GM23338 (cell line): ENCODE measurements at regions not wholly inside any gene's neighbourhood (a gene's known extent, or its start where the extent isn't known, plus 50 kb on each side); places are given as distances from the start of the nearest gene placed in this dataset.

ENCODE experiments used
- ATAC-seq: fragments of 200-7000 bp; cut with Tn5 transposase; 3 replicates; pipeline ENCODE4 v1.9.1; 2020
- DNase-seq: peaks from one replicate; pipeline ENCODE4 v3.0.0-alpha.2; 2015; ENCODE audit warnings: low spot score
- H2AFZ ChIP-seq: fragments of 200-600 bp; sonication (generic); 2 replicates; pipeline ENCODE4 v1.8.0; 2016; ENCODE audit warnings: antibody characterized with exemption, mild to moderate bottlenecking, moderate library complexity
- H3F3A ChIP-seq: fragments of 200-600 bp; sonication (generic); replicated peaks from 2 replicates; pipeline ENCODE4 v1.8.0; 2017; ENCODE audit warnings: antibody characterized with exemption, mixed run types, low read depth
- H3K27ac ChIP-seq: fragments of 200-600 bp; sonication (generic); 2 replicates; pipeline ENCODE4 v1.6.1; 2016; ENCODE audit warnings: low read depth
- H3K27me3 ChIP-seq: fragments of 200-600 bp; sonication (generic); 2 replicates; pipeline ENCODE4 v1.8.0; 2016; ENCODE audit warnings: mild to moderate bottlenecking, mixed run types, moderate library complexity; ENCODE audit not compliant: insufficient read depth
- H3K36me3 ChIP-seq: fragments of 200-600 bp; sonication (generic); 2 replicates; pipeline ENCODE4 v1.8.0; 2016; ENCODE audit warnings: mild to moderate bottlenecking; ENCODE audit not compliant: insufficient read depth
- H3K4me1 ChIP-seq: fragments of 200-600 bp; sonication (generic); 2 replicates; pipeline ENCODE4 v1.8.0; 2016; ENCODE audit warnings: mild to moderate bottlenecking, moderate library complexity; ENCODE audit not compliant: insufficient read depth
- H3K4me2 ChIP-seq: fragments of 200-600 bp; sonication (generic); 2 replicates; pipeline ENCODE4 v1.7.1; 2017; ENCODE audit warnings: mixed run types
- H3K4me3 ChIP-seq: fragments of 200-600 bp; sonication (generic); 2 replicates; pipeline ENCODE4 v1.6.1; 2016; ENCODE audit warnings: mixed run types
- H3K79me2 ChIP-seq: fragments of 200-600 bp; sonication (generic); replicated peaks from 2 replicates; pipeline ENCODE4 v1.8.0; 2017; ENCODE audit warnings: mild to moderate bottlenecking; ENCODE audit not compliant: insufficient read depth
- H3K9me2 ChIP-seq: fragments of 200-600 bp; sonication (generic); 2 replicates; pipeline ENCODE4 v1.8.0; 2017; ENCODE audit not compliant: insufficient read depth
- H4K20me1 ChIP-seq: fragments of 200-600 bp; sonication (generic); replicated peaks from 2 replicates; pipeline ENCODE4 v1.8.0; 2017; ENCODE audit warnings: mild to moderate bottlenecking; ENCODE audit not compliant: insufficient read depth
- H3K27ac Mint-ChIP-seq: 2 replicates; pipeline ENCODE4 v1.8.0; 2020; ENCODE audit warnings: inconsistent platforms, mild to moderate bottlenecking, moderate library complexity, mixed read lengths
- H3K27me3 Mint-ChIP-seq: 3 replicates; pipeline ENCODE4 v1.8.0; 2022; ENCODE audit warnings: low read depth, mild to moderate bottlenecking, moderate library complexity, mixed read lengths, inconsistent platforms; ENCODE audit not compliant: insufficient read depth, poor library complexity
- H3K36me3 Mint-ChIP-seq: 3 replicates; pipeline ENCODE4 v1.8.0; 2021; ENCODE audit warnings: low read depth, mild to moderate bottlenecking, inconsistent platforms, moderate library complexity, mixed read lengths
- H3K4me1 Mint-ChIP-seq: 3 replicates; pipeline ENCODE4 v1.8.0; 2020; ENCODE audit warnings: mild to moderate bottlenecking, inconsistent platforms, mixed read lengths
- H3K4me3 Mint-ChIP-seq: 3 replicates; pipeline ENCODE4 v1.8.0; 2021; ENCODE audit warnings: moderate library complexity, mild to moderate bottlenecking, inconsistent platforms, mixed read lengths
- H3K9me3 Mint-ChIP-seq: 3 replicates; pipeline ENCODE4 v1.8.0; 2020; ENCODE audit warnings: moderate library complexity, mild to moderate bottlenecking, inconsistent platforms, mixed read lengths
- CREB1 ChIP-seq: fragments of 250-450 bp; sonication (Bioruptor Pico); IDR thresholded peaks from 2 replicates; pipeline ENCODE4 v1.5.0; 2020; ENCODE audit warnings: low read depth, mild to moderate bottlenecking, moderate library complexity
- EZH2 ChIP-seq: fragments of 200-600 bp; sonication (generic); IDR thresholded peaks from one replicate; pipeline ENCODE4 v1.8.0; 2017; ENCODE audit warnings: antibody characterized with exemption, mild to moderate bottlenecking, low read depth; ENCODE audit not compliant: unreplicated experiment
- EZH2phosphoT487 ChIP-seq: fragments of 200-600 bp; sonication (generic); IDR thresholded peaks from one replicate; pipeline ENCODE4 v1.8.1; 2018; ENCODE audit warnings: antibody characterized with exemption; ENCODE audit not compliant: unreplicated experiment
- JUNB ChIP-seq: IDR thresholded peaks from one replicate; pipeline ENCODE4 v1.6.1; 2016; ENCODE audit warnings: antibody characterized with exemption; ENCODE audit not compliant: unreplicated experiment
- NANOG ChIP-seq: IDR thresholded peaks from 2 replicates; pipeline ENCODE4 v1.6.1; 2016; ENCODE audit warnings: antibody characterized with exemption, borderline replicate concordance
- POLR2AphosphoS5 ChIP-seq: IDR thresholded peaks from 2 replicates; pipeline ENCODE4 v1.6.1; 2016; ENCODE audit warnings: antibody characterized with exemption, low read depth
- STAT1 ChIP-seq: IDR thresholded peaks from one replicate; pipeline ENCODE4 v1.6.1; 2016; ENCODE audit warnings: antibody characterized with exemption; ENCODE audit not compliant: unreplicated experiment
- ZNF114 ChIP-seq: fragments of 250-450 bp; sonication (Bioruptor Pico); IDR thresholded peaks from 2 replicates; pipeline ENCODE4 v1.5.0; 2020; ENCODE audit warnings: mild to moderate bottlenecking, moderate library complexity
- ZNF331 ChIP-seq: fragments of 250-450 bp; sonication (Bioruptor Pico); IDR thresholded peaks from 2 replicates; pipeline ENCODE4 v1.5.0; 2020; ENCODE audit warnings: low read depth, mild to moderate bottlenecking, moderate library complexity
- TF ChIP-seq, protein P1 (sequence below): IDR thresholded peaks from one replicate; pipeline ENCODE4 v1.6.1; 2018; ENCODE audit warnings: antibody characterized with exemption; ENCODE audit not compliant: unreplicated experiment
- TF ChIP-seq, protein P2 (sequence below): IDR thresholded peaks from 2 replicates; pipeline ENCODE4 v1.6.1; 2016; ENCODE audit warnings: antibody characterized with exemption
- TF ChIP-seq, protein P3 (sequence below), 2 experiments: fragments of 200-600 bp in 1 of 2; sonication (generic) in 1 of 2; conservative IDR thresholded peaks; 2 replicates each; pipeline versions ENCODE4 v1.5.1 to v1.6.1; 2016 to 2017; ENCODE audit warnings: antibody characterized with exemption in 2 of 2, low read depth in 2 of 2, mild to moderate bottlenecking in 2 of 2, moderate library complexity in 1 of 2
- TF ChIP-seq, protein P4 (sequence below): fragments of 250-450 bp; sonication (Bioruptor Pico); IDR thresholded peaks from 2 replicates; pipeline ENCODE4 v1.5.0; 2020; ENCODE audit warnings: mild to moderate bottlenecking, moderate library complexity

DNA sequence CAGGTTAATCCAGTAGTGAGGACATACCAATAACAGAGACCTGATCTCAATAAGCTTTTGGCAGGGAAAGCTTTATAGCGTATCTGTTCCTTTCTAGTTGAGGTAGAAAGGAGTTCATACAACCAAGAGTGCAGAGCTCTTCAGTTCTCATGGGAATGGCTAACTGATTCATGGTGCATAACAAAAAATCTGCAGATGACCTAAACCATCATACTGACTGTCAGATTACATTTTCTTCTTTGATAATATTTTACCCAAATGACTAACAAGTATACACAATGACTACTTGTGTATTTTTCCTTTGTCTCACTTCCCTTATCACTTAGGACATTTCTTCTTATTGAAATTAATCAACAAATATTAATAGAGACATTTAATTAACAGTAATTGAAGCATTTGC lies 140.0 kb upstream of the SERTAD2 start (continued):
- no peak for TF ChIP-seq ZNF114 (CRISPR knock-in tag)
- no peak for TF ChIP-seq POLR2AphosphoS5
- TF ChIP-seq NANOG = no peak
- no peak for TF ChIP-seq EZH2
- TF ChIP-seq ZNF331 (CRISPR knock-in tag) = no peak
- TF ChIP-seq JUNB = no peak
- TF ChIP-seq, protein P1, sequence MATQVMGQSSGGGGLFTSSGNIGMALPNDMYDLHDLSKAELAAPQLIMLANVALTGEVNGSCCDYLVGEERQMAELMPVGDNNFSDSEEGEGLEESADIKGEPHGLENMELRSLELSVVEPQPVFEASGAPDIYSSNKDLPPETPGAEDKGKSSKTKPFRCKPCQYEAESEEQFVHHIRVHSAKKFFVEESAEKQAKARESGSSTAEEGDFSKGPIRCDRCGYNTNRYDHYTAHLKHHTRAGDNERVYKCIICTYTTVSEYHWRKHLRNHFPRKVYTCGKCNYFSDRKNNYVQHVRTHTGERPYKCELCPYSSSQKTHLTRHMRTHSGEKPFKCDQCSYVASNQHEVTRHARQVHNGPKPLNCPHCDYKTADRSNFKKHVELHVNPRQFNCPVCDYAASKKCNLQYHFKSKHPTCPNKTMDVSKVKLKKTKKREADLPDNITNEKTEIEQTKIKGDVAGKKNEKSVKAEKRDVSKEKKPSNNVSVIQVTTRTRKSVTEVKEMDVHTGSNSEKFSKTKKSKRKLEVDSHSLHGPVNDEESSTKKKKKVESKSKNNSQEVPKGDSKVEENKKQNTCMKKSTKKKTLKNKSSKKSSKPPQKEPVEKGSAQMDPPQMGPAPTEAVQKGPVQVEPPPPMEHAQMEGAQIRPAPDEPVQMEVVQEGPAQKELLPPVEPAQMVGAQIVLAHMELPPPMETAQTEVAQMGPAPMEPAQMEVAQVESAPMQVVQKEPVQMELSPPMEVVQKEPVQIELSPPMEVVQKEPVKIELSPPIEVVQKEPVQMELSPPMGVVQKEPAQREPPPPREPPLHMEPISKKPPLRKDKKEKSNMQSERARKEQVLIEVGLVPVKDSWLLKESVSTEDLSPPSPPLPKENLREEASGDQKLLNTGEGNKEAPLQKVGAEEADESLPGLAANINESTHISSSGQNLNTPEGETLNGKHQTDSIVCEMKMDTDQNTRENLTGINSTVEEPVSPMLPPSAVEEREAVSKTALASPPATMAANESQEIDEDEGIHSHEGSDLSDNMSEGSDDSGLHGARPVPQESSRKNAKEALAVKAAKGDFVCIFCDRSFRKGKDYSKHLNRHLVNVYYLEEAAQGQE = no peak
- TF ChIP-seq STAT1 = no peak

DNA sequence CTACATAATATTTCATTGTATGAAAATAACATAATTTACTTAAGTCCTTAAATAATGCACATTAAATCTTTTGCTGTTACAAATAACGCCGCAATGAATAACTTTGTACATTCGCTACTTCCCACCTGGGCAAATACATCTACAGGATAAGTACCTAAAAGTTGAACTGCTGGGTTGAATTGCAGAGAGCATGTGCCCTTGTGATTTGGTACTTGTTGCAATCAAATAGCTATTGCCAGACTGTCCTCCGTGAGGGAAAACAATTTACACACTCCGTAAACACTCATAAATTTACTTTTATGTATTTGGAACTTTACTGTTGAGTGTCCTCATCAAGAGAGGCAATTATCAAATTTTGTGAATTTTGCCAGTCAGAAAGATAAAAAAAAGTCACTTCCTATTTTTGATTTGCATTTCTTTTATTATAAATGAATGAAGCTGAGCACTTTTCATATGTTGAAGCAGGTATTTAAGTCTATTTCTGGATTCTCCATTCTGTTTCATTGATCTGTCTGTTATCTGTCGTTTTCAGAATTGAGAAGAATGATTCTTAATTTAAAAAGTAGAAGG lies 140.8 kb upstream of the SERTAD2 start:
- Histone ChIP-seq H3K27me3 (no peaks in the 10 kb centered on the region), H2AFZ (no peak overlapping the region), H3K9me2 (no peaks in the 10 kb centered on the region; the same call in 1 of the 2 replicates), H3K4me3 (no peak overlapping the region), H3F3A (no peaks in the 10 kb centered on the region), H3K4me1 (peaks cover 9% of the 10 kb centered on the region; the same call in 1 of the 2 replicates), H3K79me2 (no peaks in the 10 kb centered on the region), H3K27ac (no peak overlapping the region), H3K36me3 (no peaks in the 10 kb centered on the region), H3K4me2 (peak overlapping the region; percentile 31), H4K20me1 (no peaks in the 10 kb centered on the region)
- no peak for DNase-seq
- Mint-ChIP-seq H3K27me3 (no peaks in the 10 kb centered on the region), H3K27ac (no peak overlapping the region), H3K36me3 (no peaks in the 10 kb centered on the region), H3K9me3 (no peaks in the 10 kb centered on the region), H3K4me3 (no peak overlapping the region), H3K4me1 (peaks cover 11% of the 10 kb centered on the region)
- ATAC-seq = no peak
- no peak for TF ChIP-seq EZH2
- no peak for TF ChIP-seq STAT1
- TF ChIP-seq, protein P2, sequence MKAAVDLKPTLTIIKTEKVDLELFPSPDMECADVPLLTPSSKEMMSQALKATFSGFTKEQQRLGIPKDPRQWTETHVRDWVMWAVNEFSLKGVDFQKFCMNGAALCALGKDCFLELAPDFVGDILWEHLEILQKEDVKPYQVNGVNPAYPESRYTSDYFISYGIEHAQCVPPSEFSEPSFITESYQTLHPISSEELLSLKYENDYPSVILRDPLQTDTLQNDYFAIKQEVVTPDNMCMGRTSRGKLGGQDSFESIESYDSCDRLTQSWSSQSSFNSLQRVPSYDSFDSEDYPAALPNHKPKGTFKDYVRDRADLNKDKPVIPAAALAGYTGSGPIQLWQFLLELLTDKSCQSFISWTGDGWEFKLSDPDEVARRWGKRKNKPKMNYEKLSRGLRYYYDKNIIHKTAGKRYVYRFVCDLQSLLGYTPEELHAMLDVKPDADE = no peak
- TF ChIP-seq, protein P3, sequence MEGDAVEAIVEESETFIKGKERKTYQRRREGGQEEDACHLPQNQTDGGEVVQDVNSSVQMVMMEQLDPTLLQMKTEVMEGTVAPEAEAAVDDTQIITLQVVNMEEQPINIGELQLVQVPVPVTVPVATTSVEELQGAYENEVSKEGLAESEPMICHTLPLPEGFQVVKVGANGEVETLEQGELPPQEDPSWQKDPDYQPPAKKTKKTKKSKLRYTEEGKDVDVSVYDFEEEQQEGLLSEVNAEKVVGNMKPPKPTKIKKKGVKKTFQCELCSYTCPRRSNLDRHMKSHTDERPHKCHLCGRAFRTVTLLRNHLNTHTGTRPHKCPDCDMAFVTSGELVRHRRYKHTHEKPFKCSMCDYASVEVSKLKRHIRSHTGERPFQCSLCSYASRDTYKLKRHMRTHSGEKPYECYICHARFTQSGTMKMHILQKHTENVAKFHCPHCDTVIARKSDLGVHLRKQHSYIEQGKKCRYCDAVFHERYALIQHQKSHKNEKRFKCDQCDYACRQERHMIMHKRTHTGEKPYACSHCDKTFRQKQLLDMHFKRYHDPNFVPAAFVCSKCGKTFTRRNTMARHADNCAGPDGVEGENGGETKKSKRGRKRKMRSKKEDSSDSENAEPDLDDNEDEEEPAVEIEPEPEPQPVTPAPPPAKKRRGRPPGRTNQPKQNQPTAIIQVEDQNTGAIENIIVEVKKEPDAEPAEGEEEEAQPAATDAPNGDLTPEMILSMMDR (conservative IDR thresholded peaks at IDR 0.05; ENCODE audit: low read depth in 2 of 2) = no peak
- no peak for TF ChIP-seq NANOG
- TF ChIP-seq ZNF331 (CRISPR knock-in tag) = no peak
- no peak for TF ChIP-seq POLR2AphosphoS5
- no peak for TF ChIP-seq EZH2phosphoT487
- no peak for TF ChIP-seq CREB1 (CRISPR knock-in tag)
- TF ChIP-seq, protein P4, sequence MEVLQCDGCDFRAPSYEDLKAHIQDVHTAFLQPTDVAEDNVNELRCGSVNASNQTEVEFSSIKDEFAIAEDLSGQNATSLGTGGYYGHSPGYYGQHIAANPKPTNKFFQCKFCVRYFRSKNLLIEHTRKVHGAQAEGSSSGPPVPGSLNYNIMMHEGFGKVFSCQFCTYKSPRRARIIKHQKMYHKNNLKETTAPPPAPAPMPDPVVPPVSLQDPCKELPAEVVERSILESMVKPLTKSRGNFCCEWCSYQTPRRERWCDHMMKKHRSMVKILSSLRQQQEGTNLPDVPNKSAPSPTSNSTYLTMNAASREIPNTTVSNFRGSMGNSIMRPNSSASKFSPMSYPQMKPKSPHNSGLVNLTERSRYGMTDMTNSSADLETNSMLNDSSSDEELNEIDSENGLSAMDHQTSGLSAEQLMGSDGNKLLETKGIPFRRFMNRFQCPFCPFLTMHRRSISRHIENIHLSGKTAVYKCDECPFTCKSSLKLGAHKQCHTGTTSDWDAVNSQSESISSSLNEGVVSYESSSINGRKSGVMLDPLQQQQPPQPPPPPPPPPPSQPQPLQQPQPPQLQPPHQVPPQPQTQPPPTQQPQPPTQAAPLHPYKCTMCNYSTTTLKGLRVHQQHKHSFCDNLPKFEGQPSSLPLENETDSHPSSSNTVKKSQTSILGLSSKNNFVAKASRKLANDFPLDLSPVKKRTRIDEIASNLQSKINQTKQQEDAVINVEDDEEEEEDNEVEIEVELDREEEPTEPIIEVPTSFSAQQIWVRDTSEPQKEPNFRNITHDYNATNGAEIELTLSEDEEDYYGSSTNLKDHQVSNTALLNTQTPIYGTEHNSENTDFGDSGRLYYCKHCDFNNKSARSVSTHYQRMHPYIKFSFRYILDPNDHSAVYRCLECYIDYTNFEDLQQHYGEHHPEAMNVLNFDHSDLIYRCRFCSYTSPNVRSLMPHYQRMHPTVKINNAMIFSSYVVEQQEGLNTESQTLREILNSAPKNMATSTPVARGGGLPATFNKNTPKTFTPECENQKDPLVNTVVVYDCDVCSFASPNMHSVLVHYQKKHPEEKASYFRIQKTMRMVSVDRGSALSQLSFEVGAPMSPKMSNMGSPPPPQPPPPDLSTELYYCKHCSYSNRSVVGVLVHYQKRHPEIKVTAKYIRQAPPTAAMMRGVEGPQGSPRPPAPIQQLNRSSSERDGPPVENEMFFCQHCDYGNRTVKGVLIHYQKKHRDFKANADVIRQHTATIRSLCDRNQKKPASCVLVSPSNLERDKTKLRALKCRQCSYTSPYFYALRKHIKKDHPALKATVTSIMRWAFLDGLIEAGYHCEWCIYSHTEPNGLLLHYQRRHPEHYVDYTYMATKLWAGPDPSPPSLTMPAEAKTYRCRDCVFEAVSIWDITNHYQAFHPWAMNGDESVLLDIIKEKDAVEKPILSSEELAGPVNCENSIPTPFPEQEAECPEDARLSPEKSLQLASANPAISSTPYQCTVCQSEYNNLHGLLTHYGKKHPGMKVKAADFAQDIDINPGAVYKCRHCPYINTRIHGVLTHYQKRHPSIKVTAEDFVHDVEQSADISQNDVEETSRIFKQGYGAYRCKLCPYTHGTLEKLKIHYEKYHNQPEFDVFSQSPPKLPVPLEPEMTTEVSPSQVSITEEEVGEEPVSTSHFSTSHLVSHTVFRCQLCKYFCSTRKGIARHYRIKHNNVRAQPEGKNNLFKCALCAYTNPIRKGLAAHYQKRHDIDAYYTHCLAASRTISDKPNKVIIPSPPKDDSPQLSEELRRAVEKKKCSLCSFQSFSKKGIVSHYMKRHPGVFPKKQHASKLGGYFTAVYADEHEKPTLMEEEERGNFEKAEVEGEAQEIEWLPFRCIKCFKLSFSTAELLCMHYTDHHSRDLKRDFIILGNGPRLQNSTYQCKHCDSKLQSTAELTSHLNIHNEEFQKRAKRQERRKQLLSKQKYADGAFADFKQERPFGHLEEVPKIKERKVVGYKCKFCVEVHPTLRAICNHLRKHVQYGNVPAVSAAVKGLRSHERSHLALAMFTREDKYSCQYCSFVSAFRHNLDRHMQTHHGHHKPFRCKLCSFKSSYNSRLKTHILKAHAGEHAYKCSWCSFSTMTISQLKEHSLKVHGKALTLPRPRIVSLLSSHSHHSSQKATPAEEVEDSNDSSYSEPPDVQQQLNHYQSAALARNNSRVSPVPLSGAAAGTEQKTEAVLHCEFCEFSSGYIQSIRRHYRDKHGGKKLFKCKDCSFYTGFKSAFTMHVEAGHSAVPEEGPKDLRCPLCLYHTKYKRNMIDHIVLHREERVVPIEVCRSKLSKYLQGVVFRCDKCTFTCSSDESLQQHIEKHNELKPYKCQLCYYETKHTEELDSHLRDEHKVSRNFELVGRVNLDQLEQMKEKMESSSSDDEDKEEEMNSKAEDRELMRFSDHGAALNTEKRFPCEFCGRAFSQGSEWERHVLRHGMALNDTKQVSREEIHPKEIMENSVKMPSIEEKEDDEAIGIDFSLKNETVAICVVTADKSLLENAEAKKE (CRISPR knock-in tag) = no peak
